CD4-positive, alpha-beta T cell treated with Interleukin-17A for 1 hour (primary cell): ENCODE measurements at regions not wholly inside any gene's neighbourhood (a gene's known extent, or its start where the extent isn't known, plus 50 kb on each side); places are given as distances from the start of the nearest gene placed in this dataset.
"Not testable (repeated sequence)": the region's sequence is repeated elsewhere in the genome, so short reads cannot be mapped to it uniquely, and the experiment has no call there.

Source experiments
- DNase-seq: peaks from one replicate; pipeline ENCODE4 v3.0.0-alpha.2; 2020

- not testable (repeated sequence) for DNase-seq
Observed at GRCh38 chr16:29255957-29256356, 150.6 kb downstream of the NPIPB11 start.

GRCh38 chr16:29255496-29255796, 151.1 kb downstream of the NPIPB11 start:
- not testable (repeated sequence) for DNase-seq

DNA sequence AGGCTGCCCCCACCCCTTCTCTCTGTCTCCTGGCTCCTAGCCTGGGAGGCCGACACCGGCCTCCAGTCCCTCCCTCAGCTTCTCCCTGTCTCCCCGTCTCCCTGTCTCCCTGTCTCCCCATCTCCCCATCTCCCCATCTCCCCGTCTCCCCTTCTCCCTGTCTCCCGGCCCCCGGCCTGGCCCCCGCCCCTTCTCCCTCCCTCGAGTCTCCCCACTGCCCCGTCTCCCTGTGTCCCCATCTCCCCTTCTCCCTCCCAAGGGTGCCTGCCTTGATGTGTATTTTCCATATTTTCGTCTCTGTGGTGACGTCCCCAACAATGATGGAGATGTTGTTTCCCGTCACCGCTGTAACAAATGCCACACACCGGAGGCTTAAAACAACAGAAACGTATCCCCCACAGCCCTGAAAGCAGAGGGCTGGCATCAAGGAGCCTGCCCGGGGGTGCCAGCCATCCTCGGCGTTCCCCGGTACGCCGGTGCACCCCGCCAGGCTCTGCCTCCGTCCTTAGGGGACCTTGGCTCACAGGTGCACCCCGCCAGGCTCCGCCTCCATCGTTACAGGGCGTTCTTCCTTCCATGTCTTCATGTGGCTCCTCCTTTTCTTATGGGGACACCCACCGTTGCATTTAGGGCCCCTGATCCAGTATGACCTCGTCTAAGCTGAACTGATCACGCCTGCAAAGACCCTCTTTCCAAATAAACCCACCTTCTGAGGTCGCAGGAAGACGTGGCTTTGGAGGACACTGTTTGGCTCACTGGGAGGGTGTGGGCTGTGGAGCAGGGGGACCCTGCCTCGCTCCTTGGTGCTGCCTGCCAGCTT, 151.6 kb downstream of the NPIPB11 start:
- DNase-seq = no peak

GRCh38 chr16:29253716-29254590, 152.6 kb downstream of the NPIPB11 start:
- DNase-seq = not testable (repeated sequence)

GRCh38 chr16:29253066-29253590, 153.4 kb downstream of the NPIPB11 start:
- DNase-seq = not testable (repeated sequence)

GRCh38 chr16:29252311-29252710, 154.2 kb downstream of the NPIPB11 start:
- DNase-seq = not testable (repeated sequence)

- not testable (repeated sequence) for DNase-seq
Observed at GRCh38 chr16:29251571-29252011, 154.9 kb downstream of the NPIPB11 start.

GRCh38 chr16:29250923-29251434, 155.5 kb downstream of the NPIPB11 start:
- not testable (repeated sequence) for DNase-seq

DNA sequence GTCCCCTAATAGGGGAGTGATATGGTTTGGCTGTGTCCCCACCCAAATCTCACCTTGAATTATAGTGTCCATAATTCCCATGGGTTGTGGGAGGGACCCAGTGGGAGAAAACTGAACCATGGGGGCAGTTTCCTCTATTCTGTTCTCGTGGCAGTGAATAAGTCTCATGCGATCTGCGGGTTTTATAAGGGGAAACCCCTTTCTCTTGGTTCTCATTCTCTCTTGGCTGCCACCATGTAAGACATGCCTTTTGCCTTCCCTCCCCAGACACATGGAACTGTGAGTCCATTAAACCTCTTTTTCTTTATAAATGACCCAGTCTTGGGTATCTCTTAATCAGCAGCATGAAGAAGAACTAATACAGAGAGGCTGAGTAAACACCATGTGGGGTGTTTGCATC, 156.0 kb downstream of the NPIPB11 start:
- DNase-seq = not testable (repeated sequence)

DNA sequence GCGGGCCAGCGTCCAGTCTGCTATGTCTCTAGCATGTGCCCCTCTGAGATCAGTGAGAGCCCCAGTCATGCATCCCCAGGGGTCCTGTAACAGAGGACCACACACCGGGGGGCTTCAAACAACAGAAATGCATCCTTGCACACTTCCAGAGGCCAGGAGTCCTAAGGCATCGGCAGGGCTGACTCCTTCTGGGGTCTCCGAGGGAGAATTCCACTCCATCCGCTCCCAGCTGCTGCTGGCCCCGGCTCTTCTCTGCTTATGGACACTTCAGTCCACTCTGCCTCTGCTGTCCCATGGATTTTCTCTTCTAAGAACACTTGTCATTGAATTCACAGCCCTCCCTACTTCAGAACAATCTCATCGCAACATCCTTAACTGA, 157.6 kb downstream of the NPIPB11 start:
- DNase-seq = not testable (repeated sequence)

DNA sequence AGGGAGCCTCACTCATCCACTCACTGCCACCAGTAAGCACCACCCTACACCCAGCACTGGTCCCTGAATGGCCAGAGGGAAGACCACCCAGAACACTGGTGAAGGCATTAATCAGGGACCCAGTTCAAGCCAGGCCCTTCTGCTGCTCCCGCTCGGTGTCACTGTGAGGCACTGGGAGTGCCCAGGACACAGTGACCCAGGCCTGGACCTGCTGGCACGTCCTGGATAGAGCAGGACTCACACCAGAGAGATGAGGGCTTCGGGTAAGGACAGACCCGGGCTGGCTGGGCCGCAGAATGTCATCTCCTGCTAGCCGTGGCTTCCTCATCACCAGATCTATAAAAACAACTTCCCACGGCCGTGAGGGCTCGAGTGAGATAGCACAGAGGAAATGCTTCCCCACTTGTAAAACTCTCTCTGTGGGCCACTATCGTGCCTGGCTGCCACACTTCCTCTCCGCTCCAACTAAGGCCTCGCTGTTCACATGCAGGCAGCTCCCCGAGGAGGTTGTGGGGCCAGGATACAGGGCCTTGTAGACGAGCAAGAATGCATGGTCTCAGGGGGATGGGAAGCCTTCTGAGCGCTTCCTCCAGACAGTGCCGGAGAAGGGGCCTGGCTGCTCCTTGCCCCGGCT, 158.1 kb downstream of the NPIPB11 start:
- peak; percentile 29 for DNase-seq

DNA sequence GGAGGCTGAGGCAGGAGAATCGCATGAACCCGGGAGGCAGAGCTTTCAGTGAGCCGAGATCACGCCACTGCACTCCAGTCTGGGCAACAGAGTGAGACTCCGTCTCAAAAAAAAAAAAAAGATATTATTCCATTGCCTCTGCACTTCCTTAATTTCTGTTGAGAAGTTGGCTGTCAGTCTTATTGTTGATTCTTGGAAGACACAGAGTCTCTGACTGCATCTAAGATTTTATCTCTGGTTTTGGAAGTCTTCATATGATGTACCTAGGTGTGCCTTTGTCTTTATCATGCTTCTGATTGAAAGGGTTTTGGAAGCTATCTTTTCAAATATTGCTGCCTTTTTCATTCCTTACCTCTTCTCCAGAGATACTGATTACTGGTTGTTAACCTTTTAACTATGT, 160.4 kb downstream of the NPIPB11 start:
- not testable (repeated sequence) for DNase-seq

DNA sequence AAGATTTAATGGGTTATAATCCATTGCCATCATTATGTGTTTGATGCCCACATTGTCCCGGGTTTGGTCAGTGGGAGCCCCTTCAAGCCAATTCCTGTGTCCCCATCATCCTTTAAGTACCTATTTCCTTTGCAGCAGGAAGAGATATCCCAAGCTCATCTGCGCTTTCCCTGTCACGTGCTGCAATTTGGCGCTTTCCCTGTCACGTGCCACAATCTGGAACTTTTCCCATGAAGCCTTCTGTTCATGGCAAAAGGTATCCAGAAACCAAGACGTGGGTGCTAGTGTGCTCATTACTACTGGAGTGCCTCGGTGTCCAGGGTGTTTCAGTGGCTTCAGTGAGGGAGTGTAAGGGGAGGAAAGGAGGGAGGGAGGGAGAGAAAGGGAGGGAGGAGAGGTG, 168.5 kb downstream of the NPIPB11 start:
- no peak for DNase-seq

GRCh38 chr16:29237495-29237894, 169.0 kb downstream of the NPIPB11 start:
- not testable (repeated sequence) for DNase-seq

- not testable (repeated sequence) for DNase-seq
Observed at GRCh38 chr16:29237023-29237422, 169.5 kb downstream of the NPIPB11 start.

GRCh38 chr16:29235836-29236370, 170.6 kb downstream of the NPIPB11 start:
- DNase-seq = not testable (repeated sequence)

- DNase-seq = not testable (repeated sequence)
Observed at GRCh38 chr16:29234536-29235275, 171.8 kb downstream of the NPIPB11 start.

- not testable (repeated sequence) for DNase-seq
Observed at GRCh38 chr16:29233705-29234404, 172.7 kb downstream of the NPIPB11 start.

GRCh38 chr16:29232811-29233704, 173.5 kb downstream of the NPIPB11 start:
- DNase-seq = no peak

- DNase-seq = not testable (repeated sequence)
Observed at GRCh38 chr16:29232160-29232705, 174.3 kb downstream of the NPIPB11 start.
